NB4 (cell line): ENCODE measurements at regions not wholly inside any gene's neighbourhood (a gene's known extent, or its start where the extent isn't known, plus 50 kb on each side); places are given as distances from the start of the nearest gene placed in this dataset.

Source experiments
- CTCF ChIP-seq: IDR thresholded peaks from one replicate; pipeline ENCODE4 v1.5.1; 2012; ENCODE audit warnings: low read depth, low read length
- MAX ChIP-seq: IDR thresholded peaks from 2 replicates; pipeline ENCODE4 v1.6.1; 2011; ENCODE audit warnings: low read depth, low read length
- MYC ChIP-seq: IDR thresholded peaks from 2 replicates; pipeline ENCODE4 v1.6.1; 2011; ENCODE audit warnings: low read depth, low read length
- POLR2A ChIP-seq: IDR thresholded peaks from 2 replicates; pipeline ENCODE4 v1.6.1; 2011; ENCODE audit warnings: mild to moderate bottlenecking; ENCODE audit not compliant: insufficient read length; ENCODE audit errors: extremely low read depth

GRCh38 chr4:140247237-140247636 is 93.3 kb upstream of the MAML3 start:
- TF ChIP-seq CTCF (no peak), MYC (peak; percentile 40; the same call in 1 of the 2 replicates), MAX (peak; percentile 76), POLR2A (no peak)
